ENCODE measurements at regions not wholly inside any gene's neighbourhood (a gene's known extent, or its start where the extent isn't known, plus 50 kb on each side); places are given as distances from the start of the nearest gene placed in this dataset.

- no peaks in the 10 kb centered on the region for H3K79me2 ChIP-seq (ENCODE audit: low read depth)
- POLR2A ChIA-PET (ENCODE audit: unreplicated experiment): no interaction called here
- no peak overlapping the region for H3K4me3 ChIP-seq
- no peak overlapping the region for H3K4me2 ChIP-seq
- TF ChIP-seq CTCF (conservative IDR thresholded peaks at IDR 0.05) (0 out of 2 replicates have a peak, but pooled peaks have one; percentile 10), EZH2 (IDR thresholded peaks at IDR 0.05; ENCODE audit: low read depth) (no peak)
- BruUV-seq (replicated peaks): no TSS peak
- H4K20me1 ChIP-seq (ENCODE audit: insufficient read depth): no peaks in the 10 kb centered on the region
- no peak overlapping the region for H3K27ac ChIP-seq
- CTCF ChIA-PET: interaction anchor here (0.6 kb wide), 1 partner anchor 849 kb away, joined by 3 read pairs; no protein-coding TSS in a partner anchor
- no peaks in the 10 kb centered on the region for H3K36me3 ChIP-seq (ENCODE audit: low read depth)
- no peak for DNase-seq
- no peaks in the 10 kb centered on the region for H3K9me3 ChIP-seq (ENCODE audit: insufficient read depth, low read depth)
- H3K27me3 ChIP-seq (ENCODE audit: insufficient read depth, low read depth): peaks cover 30% of the 10 kb centered on the region
- no peaks in the 10 kb centered on the region for H3F3A ChIP-seq (ENCODE audit: insufficient read depth, low read depth)
- intact Hi-C loops (cut with micrococcal nuclease; ENCODE audit: unreplicated experiment): loop anchor here (2.0 to 5.0 kb wide), 4 partner anchors 283 to 1995 kb away; no protein-coding TSS in a partner anchor
- H3K9me2 ChIP-seq (ENCODE audit: insufficient read depth): no peaks in the 10 kb centered on the region
- H3K4me1 ChIP-seq (replicated peaks; ENCODE audit: insufficient read depth): no peaks in the 10 kb centered on the region
- no peak overlapping the region for H2AFZ ChIP-seq
These were observed 339.1 kb upstream of the NPVF start for GRCh38 chr7:25567430-25567829.

- intact Hi-C loops (cut with micrococcal nuclease; ENCODE audit: unreplicated experiment): loop anchor here (2.0 to 5.0 kb wide), 4 partner anchors 472 to 1997 kb away; no protein-coding TSS in a partner anchor
- H3K4me1 ChIP-seq (replicated peaks; ENCODE audit: insufficient read depth): no peaks in the 10 kb centered on the region
- H3K4me3 ChIP-seq: no peak overlapping the region
- H3K36me3 ChIP-seq (ENCODE audit: low read depth): no peaks in the 10 kb centered on the region
- H3K27ac ChIP-seq: no peak overlapping the region
- H3K79me2 ChIP-seq (ENCODE audit: low read depth): no peaks in the 10 kb centered on the region
- H3F3A ChIP-seq (ENCODE audit: insufficient read depth, low read depth): no peaks in the 10 kb centered on the region
- H3K27me3 ChIP-seq (ENCODE audit: insufficient read depth, low read depth): peaks cover 21% of the 10 kb centered on the region
- no peak for DNase-seq
- no peaks in the 10 kb centered on the region for H4K20me1 ChIP-seq (ENCODE audit: insufficient read depth)
- ChIA-PET POLR2A (ENCODE audit: unreplicated experiment) (no interaction called here), CTCF (no interaction called here)
- no peaks in the 10 kb centered on the region for H3K9me2 ChIP-seq (ENCODE audit: insufficient read depth)
- BruUV-seq (replicated peaks): no TSS peak
- H2AFZ ChIP-seq: no peak overlapping the region
- H3K4me2 ChIP-seq: no peak overlapping the region
- H3K9me3 ChIP-seq (ENCODE audit: insufficient read depth, low read depth): no peaks in the 10 kb centered on the region
- no peak for TF ChIP-seq CTCF (conservative IDR thresholded peaks at IDR 0.05)
- no peak for TF ChIP-seq EZH2 (IDR thresholded peaks at IDR 0.05; ENCODE audit: low read depth)
These were observed 341.5 kb upstream of the NPVF start for GRCh38 chr7:25569765-25570164.

- H3K79me2 ChIP-seq (ENCODE audit: low read depth): no peaks in the 10 kb centered on the region
- no peaks in the 10 kb centered on the region for H3K9me2 ChIP-seq (ENCODE audit: insufficient read depth)
- peaks cover 18% of the 10 kb centered on the region; the same call in 1 of the 2 replicates for H3K27me3 ChIP-seq (ENCODE audit: insufficient read depth, low read depth)
- no peaks in the 10 kb centered on the region for H3K4me1 ChIP-seq (replicated peaks; ENCODE audit: insufficient read depth)
- no peaks in the 10 kb centered on the region for H3F3A ChIP-seq (ENCODE audit: insufficient read depth, low read depth)
- ChIA-PET POLR2A (ENCODE audit: unreplicated experiment) (no interaction called here), CTCF (no interaction called here)
- no peaks in the 10 kb centered on the region for H4K20me1 ChIP-seq (ENCODE audit: insufficient read depth)
- no peaks in the 10 kb centered on the region for H3K9me3 ChIP-seq (ENCODE audit: insufficient read depth, low read depth)
- TF ChIP-seq CTCF (conservative IDR thresholded peaks at IDR 0.05) (no peak), EZH2 (IDR thresholded peaks at IDR 0.05; ENCODE audit: low read depth) (no peak)
- H3K36me3 ChIP-seq (ENCODE audit: low read depth): no peaks in the 10 kb centered on the region
- H3K4me3 ChIP-seq: no peak overlapping the region
- no peak overlapping the region for H3K27ac ChIP-seq
- DNase-seq: no peak
- BruUV-seq (replicated peaks): no TSS peak
- no peak overlapping the region for H2AFZ ChIP-seq
- intact Hi-C loops (cut with micrococcal nuclease; ENCODE audit: unreplicated experiment): no loop called here
- no peak overlapping the region for H3K4me2 ChIP-seq
These were observed 344.1 kb upstream of the NPVF start for GRCh38 chr7:25572423-25572822.
